IMR-90 (cell line): ENCODE measurements at regions not wholly inside any gene's neighbourhood (a gene's known extent, or its start where the extent isn't known, plus 50 kb on each side); places are given as distances from the start of the nearest gene placed in this dataset.

Experiments
- ATAC-seq: fragments of 200-7000 bp; cut with Tn5 transposase; 2 replicates; pipeline ENCODE4 v1.9.1; 2020; ENCODE audit warnings: low read depth, mild to moderate bottlenecking, moderate library complexity
- BruUV-seq: library from RNA; stranded (reverse); fragments of 400-500 nt; replicated peaks from 2 replicates; lab custom pipeline; 2021; lab: Mats Ljungman, UMichigan
- CTCF ChIA-PET: fragments of 300-600 bp; formaldehyde crosslinking; extraction: SDS; loops from one replicate; lab custom pipeline; 2021; ENCODE audit warnings: antibody characterized with exemption; lab: Yijun Ruan, JAX
- POLR2A ChIA-PET: fragments of 300-600 bp; sonication (Branson Sonifier 250); formaldehyde crosslinking; loops from one replicate; lab custom pipeline; 2022; ENCODE audit warnings: antibody characterized with exemption; ENCODE audit not compliant: unreplicated experiment; lab: Charles Lee
- DNase-seq: peaks from one replicate; pipeline ENCODE4 v3.0.0; 2013
- H2AFZ ChIP-seq: replicated peaks from 2 replicates; pipeline ENCODE3; 2013; ENCODE audit warnings: low read length, mild to moderate bottlenecking; ENCODE audit not compliant: poor library complexity
- H2AK5ac ChIP-seq: 2 replicates; pipeline ENCODE4 v1.6.1; 2013; ENCODE audit warnings: low read depth, low read length, inconsistent platforms
- H2AK9ac ChIP-seq: replicated peaks from 2 replicates; pipeline ENCODE3; 2013; ENCODE audit warnings: mild to moderate bottlenecking, low read depth, low read length, moderate library complexity; ENCODE audit not compliant: poor library complexity
- H2BK120ac ChIP-seq: 2 replicates; pipeline ENCODE4 v1.6.1; 2013; ENCODE audit warnings: low read depth, low read length, inconsistent platforms
- H2BK15ac ChIP-seq: 3 replicates; pipeline ENCODE4 v1.6.1; 2013; ENCODE audit warnings: low read depth, low read length, inconsistent platforms
- H2BK20ac ChIP-seq: 2 replicates; pipeline ENCODE4 v1.6.1; 2013; ENCODE audit warnings: low read depth, mild to moderate bottlenecking, inconsistent platforms, low read length, moderate library complexity
- H2BK5ac ChIP-seq: 2 replicates; pipeline ENCODE4 v1.6.1; 2013; ENCODE audit warnings: mild to moderate bottlenecking, low read depth, low read length, inconsistent platforms; ENCODE audit not compliant: poor library complexity, severe bottlenecking
- H3K14ac ChIP-seq: replicated peaks from 2 replicates; pipeline ENCODE4 v1.6.1; 2013; ENCODE audit warnings: low read depth, low read length, inconsistent platforms
- H3K18ac ChIP-seq: 2 replicates; pipeline ENCODE4 v1.6.1; 2013; ENCODE audit warnings: low read depth, low read length, control low read depth
- H3K23ac ChIP-seq: 2 replicates; pipeline ENCODE4 v1.6.1; 2013; ENCODE audit warnings: low read depth, low read length, inconsistent platforms
- H3K27ac ChIP-seq: 2 replicates; pipeline ENCODE4 v1.5.1; 2013; ENCODE audit warnings: mild to moderate bottlenecking, control low read depth, low read length; ENCODE audit not compliant: insufficient read depth
- H3K27me3 ChIP-seq: 2 replicates; pipeline ENCODE4 v1.6.1; 2013; ENCODE audit warnings: low read length; ENCODE audit not compliant: control insufficient read depth, insufficient read depth
- H3K36me3 ChIP-seq: 2 replicates; pipeline ENCODE4 v1.6.1; 2013; ENCODE audit warnings: low read length, mixed read lengths; ENCODE audit not compliant: control insufficient read depth, insufficient read depth
- H3K4ac ChIP-seq: 2 replicates; pipeline ENCODE4 v1.6.1; 2013; ENCODE audit warnings: low read depth, low read length, inconsistent platforms
- H3K4me1 ChIP-seq: 2 replicates; pipeline ENCODE4 v1.6.1; 2013; ENCODE audit warnings: low read length, mixed read lengths; ENCODE audit not compliant: control insufficient read depth, insufficient read depth
- H3K4me2 ChIP-seq: 2 replicates; pipeline ENCODE4 v1.6.1; 2013; ENCODE audit warnings: low read depth, mild to moderate bottlenecking, control low read depth, low read length, moderate library complexity
- H3K4me3 ChIP-seq: 2 replicates; pipeline ENCODE4 v1.5.1; 2013; ENCODE audit warnings: low read depth, mild to moderate bottlenecking, control low read depth, low read length, moderate library complexity; ENCODE audit not compliant: insufficient read depth
- H3K56ac ChIP-seq: 2 replicates; pipeline ENCODE4 v1.6.1; 2013; ENCODE audit warnings: low read length, inconsistent platforms; ENCODE audit not compliant: insufficient read depth; ENCODE audit errors: extremely low read depth
- H3K79me1 ChIP-seq, 2 experiments: 2 replicates each; pipeline ENCODE4 v1.6.1; 2013; ENCODE audit warnings: low read length in 2 of 2, inconsistent platforms in 1 of 2, low read depth in 1 of 2
- H3K9ac ChIP-seq: 2 replicates; pipeline ENCODE4 v1.6.1; 2013; ENCODE audit warnings: low read depth, low read length, control low read depth
- H3K9me1 ChIP-seq: 2 replicates; pipeline ENCODE4 v1.6.1; 2013; ENCODE audit warnings: low read length, inconsistent platforms; ENCODE audit not compliant: insufficient read depth
- H3K9me3 ChIP-seq: 2 replicates; pipeline ENCODE4 v1.6.1; 2013; ENCODE audit warnings: low read length; ENCODE audit not compliant: control insufficient read depth, insufficient read depth
- H4K20me1 ChIP-seq: 2 replicates; pipeline ENCODE4 v1.6.1; 2013; ENCODE audit warnings: low read length, inconsistent platforms; ENCODE audit not compliant: insufficient read depth
- H4K5ac ChIP-seq: 2 replicates; pipeline ENCODE4 v1.6.1; 2013; ENCODE audit warnings: mild to moderate bottlenecking, low read depth, low read length, control low read depth
- H4K8ac ChIP-seq, 2 experiments: 2 replicates each; pipeline ENCODE4 v1.6.1; 2013; ENCODE audit warnings: low read depth in 2 of 2, low read length in 2 of 2, control low read depth in 1 of 2, inconsistent platforms in 1 of 2
- H4K91ac ChIP-seq: 2 replicates; pipeline ENCODE4 v1.6.1; 2013; ENCODE audit warnings: low read depth, low read length, inconsistent platforms; ENCODE audit not compliant: insufficient read depth
- BHLHE40 ChIP-seq: fragments of 150-350 bp; IDR thresholded peaks from 2 replicates; pipeline ENCODE4 v1.6.1; 2016; ENCODE audit warnings: mild to moderate bottlenecking, low read depth, low read length
- CTCF ChIP-seq: conservative IDR thresholded peaks from 2 replicates; pipeline ENCODE4 v1.5.1; 2012; ENCODE audit warnings: mild to moderate bottlenecking, low read depth, low read length, improper control_type of control experiment
- MAZ ChIP-seq: IDR thresholded peaks from 2 replicates; pipeline ENCODE4 v1.6.1; 2012; ENCODE audit warnings: low read depth, mild to moderate bottlenecking, low read length, improper control_type of control experiment, moderate library complexity, borderline replicate concordance
- NFE2L2 ChIP-seq: fragments of 150-350 bp; IDR thresholded peaks from 2 replicates; pipeline ENCODE4 v1.6.1; 2016; ENCODE audit warnings: low read depth, mild to moderate bottlenecking, low read length
- POLR2A ChIP-seq: IDR thresholded peaks from 2 replicates; pipeline ENCODE4 v1.6.1; 2012; ENCODE audit warnings: mild to moderate bottlenecking, low read depth, low read length
- RAD21 ChIP-seq: IDR thresholded peaks from 2 replicates; pipeline ENCODE4 v1.6.1; 2012; ENCODE audit warnings: low read length, improper control_type of control experiment
- RFX5 ChIP-seq: IDR thresholded peaks from 2 replicates; pipeline ENCODE4 v1.8.0; 2012; ENCODE audit warnings: low read depth, mild to moderate bottlenecking, low read length, moderate library complexity
- WGBS, 2 experiments: methylation state at CpG; one replicate each; pipeline versions ENCODE4 v1.1.5 to v1.1.7; 2013; ENCODE audit warnings: missing lambda C conversion rate in 2 of 2; ENCODE audit not compliant: insufficient read length in 1 of 2; ENCODE audit errors: extremely low coverage in 2 of 2; 5-methylcytosine and 5-hydroxymethylcytosine counted together
- dilution Hi-C: fragments of 300-500 bp; cut with HindIII; formaldehyde crosslinking; loops from one replicate; pipeline ENCODE4 v1.14.3; 2018; ENCODE audit warnings: low sequenced_read_pairs; ENCODE audit not compliant: unreplicated experiment
- in situ Hi-C: fragments of 300-500 bp; cut with MboI; formaldehyde crosslinking; loops from 3 replicates; pipeline ENCODE4 v1.14.3; 2019; ENCODE audit warnings: low sequenced_read_pairs, inconsistent platforms, mixed read lengths
- intact Hi-C: fragments of 100-400 bp; cut with micrococcal nuclease; formaldehyde crosslinking; loops from 2 replicates; pipeline ENCODE4 v1.10.0; 2022

- Histone ChIP-seq H2AK9ac (no peak overlapping the region), H3K14ac (no peak overlapping the region), H2BK5ac (no peak overlapping the region), H3K9me3 (no peaks in the 10 kb centered on the region), H3K4me1 (no peaks in the 10 kb centered on the region), H3K36me3 (no peaks in the 10 kb centered on the region), H2BK15ac (no peak overlapping the region), H3K18ac (no peak overlapping the region), H2AFZ (no peak overlapping the region), H2BK120ac (no peak overlapping the region), H2AK5ac (no peak overlapping the region), H4K5ac (no peak overlapping the region), H3K56ac (no peak overlapping the region), H3K4me3 (no peak overlapping the region), H3K79me1 (no peaks in the 10 kb centered on the region), H3K4me2 (no peak overlapping the region), H3K23ac (no peak overlapping the region), H3K4ac (no peak overlapping the region), H4K8ac (no peak overlapping the region), H4K20me1 (no peaks in the 10 kb centered on the region), H3K9ac (no peak overlapping the region), H3K9me1 (no peaks in the 10 kb centered on the region), H3K27me3 (no peaks in the 10 kb centered on the region), H4K91ac (no peak overlapping the region), H2BK20ac (0 out of 2 replicates have a peak overlapping the region, but pooled peaks have one; percentile 35), H3K27ac (no peak overlapping the region)
- BruUV-seq: no TSS peak
- TF ChIP-seq CTCF (no peak), RFX5 (no peak), NFE2L2 (no peak), POLR2A (no peak), BHLHE40 (no peak), MAZ (no peak), RAD21 (no peak)
- ATAC-seq (no peak), DNase-seq (no peak)
- ChIA-PET CTCF (interaction anchor here (0.6 kb wide), 1 partner anchor 73 kb away, joined by 3 read pairs; no protein-coding TSS in a partner anchor), POLR2A (no interaction called here)
- in situ Hi-C loops: no loop called here
- WGBS, 2 experiments: no CpG with 5 or more reads among the region's 1 CpG
- intact Hi-C loops: no loop called here
- dilution Hi-C loops: no loop called here
These were observed 89.8 kb upstream of the FIBIN start for GRCh38 chr11:26904132-26904531.
